CD14-positive monocyte (primary cell): ENCODE measurements at regions not wholly inside any gene's neighbourhood (a gene's known extent, or its start where the extent isn't known, plus 50 kb on each side); places are given as distances from the start of the nearest gene placed in this dataset.

Experiments used
- DNase-seq, 3 donors: peaks; one replicate each; pipeline ENCODE4 v3.0.0-alpha.2; 2011 to 2022
- H2AFZ ChIP-seq: 2 replicates; pipeline ENCODE4 v1.6.0; 2012; ENCODE audit warnings: mild to moderate bottlenecking, low read depth, low read length, inconsistent platforms; ENCODE audit not compliant: insufficient read depth, poor library complexity, severe bottlenecking
- H3K27ac ChIP-seq, 2 donors: 1 replicate in 1 of 2; 2 replicates in 1 of 2; pipeline ENCODE4 v1.5.1; 2012 to 2013; ENCODE audit warnings: low read length in 2 of 2, control low read depth in 1 of 2, inconsistent platforms in 1 of 2, low read depth in 1 of 2, mild to moderate bottlenecking in 1 of 2
- H3K27me3 ChIP-seq, 2 donors: one replicate each; pipeline versions ENCODE4 v1.6.0 to v1.6.1; 2011 to 2013; ENCODE audit warnings: low read length in 2 of 2; ENCODE audit not compliant: control insufficient read depth in 2 of 2, insufficient read depth in 2 of 2
- H3K36me3 ChIP-seq, 2 donors: replicated peaks in 1 of 2; 1 replicate in 1 of 2; 2 replicates in 1 of 2; pipeline versions ENCODE4 v1.5.1 to v1.6.1; 2012 to 2013; ENCODE audit warnings: low read length in 2 of 2, control low read depth in 1 of 2, inconsistent platforms in 1 of 2, mild to moderate bottlenecking in 1 of 2; ENCODE audit not compliant: insufficient read depth in 2 of 2, control insufficient read depth in 1 of 2
- H3K4me1 ChIP-seq, 2 donors: 1 replicate in 1 of 2; 2 replicates in 1 of 2; pipeline versions ENCODE4 v1.5.1 to v1.6.1; 2012 to 2013; ENCODE audit warnings: low read length in 2 of 2, control low read depth in 1 of 2, inconsistent platforms in 1 of 2, mild to moderate bottlenecking in 1 of 2, moderate library complexity in 1 of 2; ENCODE audit not compliant: insufficient read depth in 2 of 2, control insufficient read depth in 1 of 2
- H3K4me2 ChIP-seq: replicated peaks from 2 replicates; pipeline ENCODE3; 2012; ENCODE audit warnings: low read length, moderate library complexity, mild to moderate bottlenecking; ENCODE audit not compliant: poor library complexity, severe bottlenecking; ENCODE audit errors: extremely low read depth
- H3K4me3 ChIP-seq, 3 experiments: fragments of 200-600 bp in 1 of 3; sonication (generic) in 1 of 3; replicated peaks in 1 of 3; 1 replicate in 2 of 3; 2 replicates in 1 of 3; pipeline ENCODE4 v1.5.1; 2011 to 2013; ENCODE audit warnings: low read length in 3 of 3, mild to moderate bottlenecking in 3 of 3, control low read depth in 2 of 3, low read depth in 2 of 3, inconsistent platforms in 1 of 3, moderate library complexity in 1 of 3
- H3K79me2 ChIP-seq: 2 replicates; pipeline ENCODE4 v1.6.0; 2012; ENCODE audit warnings: mild to moderate bottlenecking, control low read depth, inconsistent platforms, low read length, moderate library complexity; ENCODE audit not compliant: insufficient read depth
- H3K9ac ChIP-seq: 2 replicates; pipeline ENCODE4 v1.6.0; 2017; ENCODE audit warnings: low read length, mild to moderate bottlenecking; ENCODE audit not compliant: insufficient read depth, poor library complexity, severe bottlenecking
- H3K9me3 ChIP-seq, 2 donors: replicated peaks in 1 of 2; 1 replicate in 1 of 2; 2 replicates in 1 of 2; pipeline versions ENCODE4 v1.5.1 to v1.6.1; 2012 to 2013; ENCODE audit warnings: low read length in 2 of 2, control low read depth in 1 of 2; ENCODE audit not compliant: control insufficient read depth in 1 of 2, insufficient read depth in 1 of 2
- H4K20me1 ChIP-seq: 2 replicates; pipeline ENCODE4 v1.6.0; 2012; ENCODE audit warnings: mild to moderate bottlenecking, low read length, control low read depth, moderate library complexity; ENCODE audit not compliant: insufficient read depth
- H3K27ac Mint-ChIP-seq, 7 donors: one replicate each; pipeline ENCODE4 v1.8.0; 2020; ENCODE audit warnings: mild to moderate bottlenecking in 7 of 7, mixed read lengths in 7 of 7, moderate library complexity in 6 of 7, inconsistent platforms in 2 of 7
- H3K27me3 Mint-ChIP-seq, 3 donors: one replicate each; pipeline ENCODE4 v1.8.0; 2021 to 2022; ENCODE audit warnings: low read depth in 3 of 3, mild to moderate bottlenecking in 3 of 3, mixed read lengths in 3 of 3, moderate library complexity in 3 of 3, inconsistent platforms in 1 of 3
- H3K36me3 Mint-ChIP-seq, 2 donors: one replicate each; pipeline ENCODE4 v1.8.0; 2020; ENCODE audit warnings: mixed read lengths in 2 of 2, inconsistent platforms in 1 of 2, mild to moderate bottlenecking in 1 of 2
- H3K4me1 Mint-ChIP-seq: one replicate; pipeline ENCODE4 v1.8.0; 2020; ENCODE audit warnings: mild to moderate bottlenecking, mixed read lengths
- H3K4me3 Mint-ChIP-seq, 2 donors: one replicate each; pipeline ENCODE4 v1.8.0; 2020; ENCODE audit warnings: mild to moderate bottlenecking in 2 of 2, mixed read lengths in 2 of 2, moderate library complexity in 1 of 2
- H3K9me3 Mint-ChIP-seq, 7 donors: one replicate each; pipeline ENCODE4 v1.8.0; 2020 to 2022; ENCODE audit warnings: mixed read lengths in 7 of 7, mild to moderate bottlenecking in 6 of 7, moderate library complexity in 6 of 7, inconsistent platforms in 2 of 7
- CTCF ChIP-seq: fragments of 200-600 bp; IDR thresholded peaks from one replicate; pipeline ENCODE4 v1.8.0; 2022; ENCODE audit warnings: antibody characterized with exemption, mild to moderate bottlenecking
- WGBS: methylation state at CpG from one replicate; pipeline ENCODE4 v1.1.5; 2013; ENCODE audit warnings: missing lambda C conversion rate; ENCODE audit not compliant: insufficient coverage; 5-methylcytosine and 5-hydroxymethylcytosine counted together
- intact Hi-C, 2 donors: fragments of 100-400 bp; cut with micrococcal nuclease; formaldehyde crosslinking; loops; one replicate each; pipeline versions ENCODE4 v1.15.0 to v1.15.1; 2023

- Mint-ChIP-seq H3K4me1 (peaks cover 6% of the 10 kb centered on the region), H3K9me3 (no peaks in the 10 kb centered on the region), H3K4me3 (no peak overlapping the region), H3K36me3 (no peaks in the 10 kb centered on the region), H3K27me3 (no peaks in the 10 kb centered on the region), H3K27ac (no peak overlapping the region)
- DNase-seq, result no peak
- H3K9me3 ChIP-seq, result no peaks in the 10 kb centered on the region
- TF ChIP-seq CTCF, result no peak
- H3K4me3 ChIP-seq, result no peak overlapping the region
- no peak overlapping the region for H3K9ac ChIP-seq
- H3K4me1 ChIP-seq, result no peaks in the 10 kb centered on the region
- peak overlapping the region; percentile 14 for H2AFZ ChIP-seq
- 100% methylated on average over 1 of the region's 2 CpGs for WGBS
- no peaks in the 10 kb centered on the region for H4K20me1 ChIP-seq
- intact Hi-C loops, result no loop called here
- H3K79me2 ChIP-seq, result no peaks in the 10 kb centered on the region
- H3K27ac ChIP-seq, result no peak overlapping the region
- no peaks in the 10 kb centered on the region for H3K36me3 ChIP-seq
- H3K27me3 ChIP-seq, result no peaks in the 10 kb centered on the region
- H3K4me2 ChIP-seq, result no peak overlapping the region
Observed at GRCh38 chr2:37464067-37464466, 119.6 kb downstream of the QPCT start.

GRCh38 chr2:37466533-37467222 is 122.2 kb downstream of the QPCT start:
- Histone ChIP-seq H2AFZ (no peak overlapping the region), H4K20me1 (no peaks in the 10 kb centered on the region), H3K4me3 (no peak overlapping the region), H3K4me2 (no peak overlapping the region), H3K27ac (no peak overlapping the region), H3K9ac (no peak overlapping the region), H3K36me3 (no peaks in the 10 kb centered on the region), H3K4me1 (no peaks in the 10 kb centered on the region), H3K79me2 (no peaks in the 10 kb centered on the region), H3K9me3 (no peaks in the 10 kb centered on the region), H3K27me3 (no peaks in the 10 kb centered on the region)
- Mint-ChIP-seq H3K36me3 (no peaks in the 10 kb centered on the region), H3K27ac (no peak overlapping the region), H3K4me3 (no peak overlapping the region), H3K9me3 (peaks cover 0 to 2% (median 0%) of the 10 kb centered on the region in 7 donors), H3K27me3 (peaks cover 0 to 1% (median 0%) of the 10 kb centered on the region in 3 donors), H3K4me1 (peaks cover 6% of the 10 kb centered on the region)
- WGBS, result 100% methylated on average over 1 of the region's 1 CpG
- DNase-seq, result no peak
- no peak for TF ChIP-seq CTCF
- intact Hi-C loops, result no loop called here
